HL-60/S4 treated with phorbol 12-myristate 13-acetate at 8.2 ng/mL for 4 days and 3 days (cell line): ENCODE measurements at regions not wholly inside any gene's neighbourhood (a gene's known extent, or its start where the extent isn't known, plus 50 kb on each side); places are given as distances from the start of the nearest gene placed in this dataset.

Experiments
- in situ Hi-C: fragments of 300-500 bp; cut with MboI; formaldehyde crosslinking; loops from 2 replicates; pipeline ENCODE4 v1.15.0; 2022; ENCODE audit warnings: low sequenced_read_pairs

DNA sequence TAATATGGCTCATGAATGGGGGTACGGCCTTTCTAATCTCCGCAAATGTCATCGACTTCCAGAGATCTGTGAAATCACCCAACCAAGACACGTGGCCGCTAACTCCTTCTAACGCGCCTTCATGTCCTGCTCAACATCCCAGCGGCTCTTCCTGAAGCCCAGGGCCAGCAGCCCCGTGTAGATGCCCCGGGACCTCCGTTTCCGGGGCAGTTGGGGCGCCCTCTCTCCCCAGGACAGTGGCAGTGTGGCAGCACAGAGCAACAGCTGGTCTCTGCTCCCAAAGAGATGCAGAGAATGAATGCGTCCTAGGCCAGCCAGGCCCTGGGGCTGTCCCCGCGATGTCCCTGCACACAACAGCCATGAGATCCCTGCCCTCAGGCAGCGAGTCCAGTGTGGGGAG lies 153.5 kb downstream of the RBFOX3 start:
- in situ Hi-C loops, result no loop called here

DNA sequence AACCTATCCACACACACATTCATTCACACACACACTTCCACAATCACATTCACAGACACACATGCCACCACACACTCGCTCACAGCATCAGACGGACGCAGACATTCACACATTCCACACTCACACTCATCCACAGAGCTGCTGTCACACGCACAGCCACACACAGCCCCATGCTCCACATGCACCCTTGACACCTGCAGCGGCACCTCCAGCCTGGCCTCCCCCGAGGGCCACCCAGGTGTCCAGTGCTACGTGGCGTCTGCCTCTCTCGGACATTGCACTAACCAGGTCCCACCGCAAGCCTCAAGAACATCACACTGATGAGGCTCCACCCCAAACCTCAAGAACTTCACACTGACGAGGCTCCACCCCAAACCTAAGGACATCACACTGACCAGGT lies 155.2 kb downstream of the RBFOX3 start:
- in situ Hi-C loops, result no loop called here

DNA sequence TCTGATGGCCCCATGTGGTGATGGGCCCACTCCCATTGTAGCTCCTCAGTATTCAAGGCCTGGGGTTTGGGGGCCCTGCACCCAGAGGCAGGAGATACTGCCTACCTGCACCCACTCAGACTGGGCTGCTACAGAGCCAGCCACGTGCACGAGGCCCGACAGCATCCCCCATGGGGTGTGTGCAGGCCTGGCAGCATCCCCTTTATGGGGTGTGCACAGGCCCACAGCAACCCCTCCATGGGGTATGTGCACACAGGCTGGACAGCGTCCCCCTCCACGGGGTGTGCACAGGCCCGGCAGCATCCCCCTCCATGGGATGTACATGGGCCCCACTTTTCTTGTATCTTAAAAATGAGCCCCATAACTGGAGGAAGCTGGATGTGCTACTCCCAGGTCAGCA lies 156.0 kb downstream of the RBFOX3 start:
- in situ Hi-C loops, result no loop called here

DNA sequence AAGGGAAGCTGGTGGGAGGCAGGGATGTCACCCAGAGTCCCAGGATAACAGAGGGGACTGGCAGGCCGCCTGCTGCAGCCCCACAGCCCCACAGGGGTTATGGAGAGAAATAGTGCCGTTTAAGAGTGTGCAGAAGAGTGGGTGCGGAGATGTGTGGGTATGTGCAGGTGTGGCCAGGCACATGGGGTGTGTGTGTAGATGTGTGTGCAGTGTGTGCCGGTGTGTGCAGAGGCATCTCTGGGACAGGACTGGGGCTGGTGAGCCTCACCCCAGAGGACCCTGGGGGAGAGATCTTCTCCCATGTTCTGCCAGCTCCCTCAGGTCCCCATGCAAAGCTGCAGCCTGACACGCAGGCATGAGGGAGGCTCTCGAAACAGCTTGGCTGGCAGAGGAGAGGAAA lies 157.4 kb downstream of the RBFOX3 start:
- in situ Hi-C loops, result no loop called here

DNA sequence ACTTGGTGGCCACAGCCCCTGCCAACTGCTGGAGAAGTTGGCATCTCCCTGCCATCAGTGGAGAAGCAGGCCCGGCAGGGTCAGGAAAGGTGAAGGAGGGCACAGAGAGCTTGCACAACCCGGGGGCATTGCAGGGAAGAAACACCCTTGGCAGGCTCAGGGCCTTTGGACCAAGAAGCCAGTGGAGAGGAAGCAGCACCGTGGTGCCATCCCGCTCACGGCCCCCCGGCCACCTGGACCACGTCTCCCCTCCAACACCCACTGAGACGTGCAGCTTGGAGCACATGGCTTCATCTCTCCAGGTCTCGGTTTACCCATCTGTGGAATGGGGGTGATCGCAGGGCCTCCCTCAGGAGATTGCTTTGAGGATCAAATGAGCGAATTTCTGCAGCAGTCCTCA lies 158.1 kb downstream of the RBFOX3 start:
- in situ Hi-C loops, result no loop called here

DNA sequence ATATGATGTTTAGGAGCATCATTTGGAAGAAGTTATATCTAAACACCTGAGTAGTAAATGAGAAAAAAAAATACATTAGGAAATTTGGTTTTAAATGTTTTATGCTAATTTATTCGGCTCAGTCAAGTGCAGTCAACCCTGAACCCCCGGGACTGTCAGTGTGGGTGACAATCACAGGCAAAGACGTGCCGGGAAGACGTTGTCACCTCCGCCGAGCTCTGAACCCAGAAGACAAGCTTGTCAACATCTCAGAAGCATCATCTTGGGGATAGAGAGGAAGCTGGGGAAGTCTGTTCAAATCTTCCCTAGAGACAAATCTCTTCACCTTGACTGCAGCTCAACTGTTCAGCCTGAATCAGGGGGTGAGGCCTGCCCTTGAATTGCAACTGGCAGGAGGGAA lies 159.7 kb downstream of the RBFOX3 start:
- in situ Hi-C loops, result no loop called here

DNA sequence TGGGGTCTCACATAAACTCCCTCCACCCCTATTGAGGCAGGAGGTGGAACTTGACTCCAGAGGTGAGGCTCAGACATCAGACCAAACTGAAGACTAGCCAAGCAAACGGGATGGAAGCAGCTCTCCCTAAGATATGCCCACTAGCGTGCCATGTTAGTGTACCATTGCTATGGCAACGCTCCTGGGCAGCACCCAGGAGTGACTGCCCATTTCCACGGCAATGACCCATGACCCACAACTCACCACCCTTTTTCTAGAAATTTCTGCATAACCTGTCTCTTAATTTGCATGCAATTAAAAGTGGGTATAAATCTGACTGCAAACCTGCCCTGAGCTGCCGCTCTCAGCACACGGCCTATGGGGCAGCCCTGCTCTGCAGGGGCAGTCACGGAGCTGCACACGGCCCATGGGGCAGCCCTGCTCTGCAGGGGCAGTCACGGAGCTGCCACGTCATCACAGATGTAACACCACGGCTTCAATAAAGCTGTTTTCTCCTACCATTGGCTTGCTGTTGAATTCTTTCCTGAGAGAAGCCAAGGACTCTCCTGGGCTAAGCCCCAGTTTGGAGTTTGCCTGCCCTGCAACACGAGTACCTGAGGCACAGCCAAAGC lies 164.3 kb downstream of the RBFOX3 start:
- in situ Hi-C loops, result no loop called here

DNA sequence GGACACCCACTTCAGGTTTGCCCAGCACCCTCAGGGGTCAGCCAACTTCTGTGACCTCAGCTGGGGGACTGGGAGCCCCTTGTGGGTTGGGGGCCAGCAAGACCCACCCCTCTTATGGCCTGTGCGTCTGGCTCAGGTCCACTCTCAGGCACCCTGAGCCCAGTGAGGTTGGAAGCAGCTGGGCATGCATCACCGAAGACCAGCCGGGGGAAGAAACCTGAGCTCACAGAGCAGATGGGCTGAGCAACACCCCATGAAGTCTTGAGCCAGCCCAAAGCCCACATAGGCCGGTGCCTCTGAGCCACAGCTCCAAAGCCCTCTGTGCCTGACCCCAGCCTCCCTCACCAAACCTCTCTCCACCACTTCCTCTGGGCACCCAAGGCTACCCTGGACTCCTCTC lies 166.7 kb downstream of the RBFOX3 start:
- in situ Hi-C loops, result no loop called here

DNA sequence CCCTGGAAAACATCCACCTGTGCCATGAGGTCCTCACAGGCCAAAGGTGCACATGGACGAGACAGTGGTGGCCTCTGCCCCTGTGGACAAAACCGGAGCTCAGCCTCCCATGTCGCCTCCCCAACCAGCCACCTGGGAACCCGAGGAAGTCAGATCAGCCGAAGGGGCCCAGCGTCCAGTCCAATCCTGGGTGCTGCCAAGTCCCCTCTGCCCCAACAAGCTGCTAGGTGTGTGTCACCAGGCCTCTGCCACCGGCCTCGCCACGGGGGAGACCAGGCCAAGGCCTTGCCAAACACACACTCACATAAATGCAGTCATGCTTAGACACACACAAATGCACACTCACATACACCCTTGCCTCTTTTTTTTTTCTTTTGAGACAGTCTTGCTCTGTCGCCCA lies 167.8 kb downstream of the RBFOX3 start:
- in situ Hi-C loops, result no loop called here

DNA sequence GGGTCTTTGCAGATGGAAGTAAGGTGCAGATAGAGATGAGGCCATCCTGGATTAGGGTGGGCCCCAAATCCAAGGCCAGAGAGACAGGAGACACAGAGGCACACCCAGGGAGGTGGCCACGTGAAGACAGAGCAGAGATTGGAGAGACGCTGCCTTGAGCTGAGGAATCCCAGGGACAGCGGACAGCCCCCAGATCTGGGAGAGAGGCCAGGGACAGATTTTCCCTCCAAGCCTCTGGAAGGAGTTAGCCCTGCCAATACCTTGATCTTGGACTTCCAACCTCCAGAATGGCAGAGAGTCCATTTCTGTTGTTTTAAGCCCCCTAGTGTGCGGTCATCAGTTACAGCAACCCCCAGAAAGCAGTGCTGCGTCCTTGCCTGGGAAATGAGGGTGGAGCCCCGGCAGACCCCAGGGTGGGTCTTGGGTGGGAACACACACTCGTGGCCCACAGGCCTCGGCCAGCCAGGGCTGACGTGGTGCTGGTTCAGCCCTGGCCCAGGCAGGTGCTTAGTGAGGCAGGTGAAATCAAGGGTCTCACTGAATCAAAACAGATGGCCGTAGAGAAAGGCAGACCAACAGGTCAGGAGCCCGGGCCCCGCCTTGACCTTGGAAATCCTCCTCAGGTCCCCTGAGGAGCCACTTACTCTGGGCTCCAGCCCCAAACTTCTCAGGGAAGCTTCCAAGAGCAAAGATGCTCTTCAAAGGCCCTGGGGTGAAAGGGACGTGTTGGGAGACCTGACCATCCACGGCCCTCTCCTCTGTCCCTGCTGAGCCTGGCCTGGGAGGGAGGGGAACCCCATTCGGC lies 169.3 kb downstream of the RBFOX3 start:
- in situ Hi-C loops, result no loop called here

DNA sequence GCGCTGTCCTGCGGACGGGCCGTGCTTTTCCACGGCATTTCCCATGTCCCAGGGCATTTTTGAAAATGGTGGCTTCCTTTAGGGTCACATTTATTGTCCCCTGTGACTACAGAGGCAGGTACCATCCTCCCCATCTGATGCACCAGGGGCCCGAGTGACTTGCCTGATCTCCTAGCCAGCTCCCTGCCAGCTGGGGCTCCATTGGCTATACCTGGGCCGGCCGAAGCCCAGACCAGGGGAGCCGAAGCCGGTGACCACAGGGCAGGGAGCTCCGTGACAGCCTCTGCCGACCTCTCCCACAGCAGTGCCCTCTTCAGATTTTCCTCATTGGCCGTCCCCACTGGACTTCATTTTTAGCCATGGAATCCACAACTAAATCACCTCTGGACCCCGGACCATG lies 170.6 kb downstream of the RBFOX3 start:
- in situ Hi-C loops, result no loop called here

DNA sequence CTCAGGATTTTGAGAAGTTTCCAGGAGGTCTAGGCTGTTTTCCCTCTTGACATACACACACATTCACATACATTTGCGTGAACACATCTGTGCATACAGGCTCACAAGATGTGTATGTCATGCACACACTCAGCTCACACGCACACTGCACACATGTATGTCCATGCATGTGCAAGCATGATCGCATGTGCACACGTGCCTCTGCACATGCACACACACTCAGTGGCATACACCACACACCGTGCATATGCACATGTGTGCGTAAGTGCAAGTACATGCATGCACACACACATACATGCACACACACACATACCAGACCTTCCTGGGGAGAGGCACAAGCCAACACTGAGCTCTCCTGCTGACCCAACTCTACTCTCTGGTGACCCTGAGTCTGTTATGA lies 171.4 kb downstream of the RBFOX3 start:
- in situ Hi-C loops, result no loop called here

DNA sequence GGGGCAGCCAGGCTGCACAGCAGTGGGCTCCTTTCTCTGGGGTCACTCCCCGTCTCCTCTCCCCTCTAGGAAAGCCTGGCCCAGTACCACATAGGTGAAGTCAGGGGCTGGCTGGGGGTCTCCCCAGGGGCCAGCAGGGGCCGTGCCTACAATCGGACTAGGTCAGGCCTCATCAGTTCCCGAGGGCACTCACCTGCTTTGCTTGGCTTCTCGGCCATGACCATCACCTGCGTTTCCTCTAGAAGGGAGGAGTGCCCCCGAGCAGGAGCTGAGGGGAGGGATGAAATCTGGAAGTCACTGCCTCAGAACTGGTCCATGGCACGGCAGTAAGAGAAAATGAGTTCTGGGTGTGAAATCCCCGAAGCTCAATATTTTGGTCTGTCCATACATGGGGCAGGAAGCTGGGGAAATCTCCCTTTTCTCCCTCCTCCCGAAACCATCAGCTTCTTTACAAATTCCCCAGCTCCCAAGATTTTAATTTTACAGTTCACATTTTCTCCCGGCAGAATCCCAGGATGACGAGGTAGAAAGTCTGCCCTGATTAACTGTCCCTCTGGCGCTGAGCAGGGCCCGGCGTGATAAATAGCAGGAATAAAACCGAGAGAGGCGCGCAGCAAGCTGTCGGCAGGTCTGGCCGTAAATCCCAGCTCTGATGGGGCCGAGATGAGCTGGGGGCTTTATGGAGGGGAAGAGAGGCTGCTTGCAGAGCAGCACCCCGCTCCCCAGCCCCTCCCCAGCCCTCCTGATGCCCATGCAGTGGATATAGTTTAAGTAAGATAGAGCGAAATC lies 172.1 kb downstream of the RBFOX3 start:
- in situ Hi-C loops, result no loop called here

DNA sequence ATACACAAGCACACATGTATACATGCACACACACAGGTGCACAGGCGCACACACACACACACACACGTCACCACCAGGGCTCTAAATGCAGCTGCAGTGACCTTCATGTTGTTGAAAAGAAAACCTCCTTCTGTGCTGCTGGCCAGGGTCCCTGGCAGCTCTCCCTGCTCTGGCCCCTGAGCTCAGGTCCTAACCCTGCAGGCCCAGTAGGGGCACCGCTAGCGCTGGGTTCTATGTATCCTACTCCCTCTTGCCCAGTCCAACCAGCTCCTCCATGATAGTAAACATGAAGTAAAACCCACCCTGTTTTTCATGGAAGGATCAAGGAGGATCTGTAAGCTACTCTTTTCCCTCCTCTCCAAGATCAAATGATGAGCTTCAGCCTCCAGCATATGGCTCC lies 172.8 kb downstream of the RBFOX3 start:
- in situ Hi-C loops, result no loop called here

DNA sequence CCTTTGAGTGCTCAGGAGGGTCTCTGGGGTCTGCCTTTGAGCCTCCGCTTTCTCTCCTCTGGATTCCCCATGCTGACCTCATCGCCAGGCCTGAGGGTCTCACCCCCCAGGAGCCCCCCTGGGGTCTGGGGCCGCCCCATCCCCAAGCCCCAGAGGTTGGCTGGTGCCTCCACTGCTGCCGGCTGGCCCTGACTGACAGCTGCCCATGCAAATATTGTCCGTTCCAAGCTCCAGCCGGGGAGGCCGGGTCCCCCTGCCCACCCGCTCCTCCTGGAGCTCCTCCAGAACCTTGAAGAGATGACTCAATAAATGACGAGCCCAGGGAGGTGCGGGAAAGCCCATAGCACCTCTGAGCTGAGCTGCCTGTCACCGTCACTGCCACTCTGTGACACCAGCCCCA lies 173.8 kb downstream of the RBFOX3 start:
- in situ Hi-C loops, result no loop called here

DNA sequence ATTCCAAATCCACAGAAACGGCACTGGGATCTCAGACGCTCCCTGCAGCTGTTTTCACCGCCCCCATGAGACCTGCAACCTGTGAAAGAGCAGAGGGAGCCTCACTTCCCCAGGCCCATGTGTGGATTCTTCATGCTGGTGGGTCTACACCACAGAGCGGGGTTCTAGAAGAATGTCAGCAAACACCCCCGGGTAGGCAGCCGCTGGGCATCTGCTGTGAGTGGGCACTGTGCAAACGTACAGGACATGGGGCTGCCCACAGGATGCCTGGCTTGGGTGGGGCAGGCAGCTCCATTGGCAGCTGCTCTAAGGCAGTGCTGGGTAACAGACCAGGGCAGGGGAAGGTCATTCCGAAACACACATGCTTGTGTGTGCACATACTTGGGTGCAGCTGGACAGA lies 174.9 kb downstream of the RBFOX3 start:
- in situ Hi-C loops, result no loop called here

DNA sequence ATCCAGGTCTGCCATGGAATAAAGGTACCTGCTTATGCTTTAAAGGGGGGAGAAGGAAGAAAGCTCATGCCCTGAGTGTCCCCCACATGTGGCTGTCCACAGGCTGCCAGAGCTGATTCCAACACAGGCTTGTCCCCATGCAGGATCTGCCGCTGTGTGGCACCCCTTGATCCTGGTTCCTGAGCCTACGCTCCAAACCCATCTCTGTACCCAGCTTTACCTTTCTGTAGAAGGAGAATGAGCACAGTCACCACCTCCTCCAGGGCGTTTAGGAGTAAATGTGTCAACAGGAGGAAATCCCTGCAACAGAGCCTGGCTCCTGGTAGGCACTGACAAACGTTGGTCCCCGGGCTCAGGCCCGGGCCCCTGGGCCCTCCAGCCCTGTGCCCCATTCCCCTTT lies 175.6 kb downstream of the RBFOX3 start:
- in situ Hi-C loops, result no loop called here

DNA sequence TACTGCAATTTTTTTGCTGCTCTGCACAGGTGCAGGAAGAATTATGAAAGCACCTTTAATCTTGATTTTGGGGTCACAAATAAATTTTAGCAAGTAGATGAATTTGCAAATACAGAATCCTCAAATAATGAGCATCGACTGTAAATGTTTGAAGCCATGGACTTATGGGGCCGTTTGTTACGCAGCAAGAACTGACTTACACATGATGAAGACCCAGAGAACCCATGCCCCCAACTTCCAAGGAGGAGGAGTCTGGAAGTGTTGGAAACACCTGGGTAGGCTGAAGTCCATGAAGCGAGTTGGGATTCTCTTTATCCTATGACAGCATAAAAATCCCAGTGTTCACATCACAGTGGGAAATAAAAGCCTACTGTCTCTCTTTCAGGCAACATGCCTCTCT lies 176.6 kb downstream of the RBFOX3 start:
- in situ Hi-C loops, result no loop called here

DNA sequence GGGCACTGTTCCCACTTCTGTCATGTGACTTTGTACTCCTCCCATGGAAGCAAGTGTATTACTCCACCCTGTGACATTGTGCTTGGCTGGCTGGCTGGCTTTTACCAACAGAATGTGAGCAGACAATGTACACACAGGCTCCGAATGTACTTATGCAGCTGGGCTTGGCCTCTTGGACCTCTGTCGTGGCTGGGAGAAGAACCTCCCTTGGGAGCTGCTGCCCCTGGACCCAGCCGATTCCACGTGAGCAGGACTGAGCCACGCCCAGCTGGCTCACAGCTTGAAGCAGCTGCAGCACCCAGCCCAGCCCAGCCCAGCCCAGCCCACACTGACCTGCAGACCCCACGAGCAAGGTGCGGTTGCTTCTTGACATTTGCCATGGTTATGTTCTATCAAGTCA lies 177.5 kb downstream of the RBFOX3 start:
- in situ Hi-C loops, result no loop called here

DNA sequence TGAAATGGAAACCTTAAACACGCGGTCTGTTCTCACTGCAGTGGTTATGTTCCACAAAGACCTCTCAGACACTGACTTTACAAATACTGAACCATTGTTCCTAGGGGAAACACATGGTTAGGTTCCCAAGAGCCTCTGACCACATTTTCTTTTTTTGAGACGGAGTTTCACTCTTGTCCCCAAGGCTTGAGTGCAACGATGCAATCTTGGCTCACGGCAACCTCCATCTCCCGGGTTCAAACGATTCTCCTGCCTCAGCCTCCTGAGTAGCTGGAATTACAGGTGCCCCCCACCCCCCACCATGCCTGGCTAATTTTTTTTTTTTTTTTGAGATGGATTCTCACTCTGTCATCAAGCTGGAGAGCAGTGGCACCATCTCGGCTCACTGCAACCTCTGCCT lies 179.7 kb downstream of the RBFOX3 start:
- in situ Hi-C loops, result no loop called here

DNA sequence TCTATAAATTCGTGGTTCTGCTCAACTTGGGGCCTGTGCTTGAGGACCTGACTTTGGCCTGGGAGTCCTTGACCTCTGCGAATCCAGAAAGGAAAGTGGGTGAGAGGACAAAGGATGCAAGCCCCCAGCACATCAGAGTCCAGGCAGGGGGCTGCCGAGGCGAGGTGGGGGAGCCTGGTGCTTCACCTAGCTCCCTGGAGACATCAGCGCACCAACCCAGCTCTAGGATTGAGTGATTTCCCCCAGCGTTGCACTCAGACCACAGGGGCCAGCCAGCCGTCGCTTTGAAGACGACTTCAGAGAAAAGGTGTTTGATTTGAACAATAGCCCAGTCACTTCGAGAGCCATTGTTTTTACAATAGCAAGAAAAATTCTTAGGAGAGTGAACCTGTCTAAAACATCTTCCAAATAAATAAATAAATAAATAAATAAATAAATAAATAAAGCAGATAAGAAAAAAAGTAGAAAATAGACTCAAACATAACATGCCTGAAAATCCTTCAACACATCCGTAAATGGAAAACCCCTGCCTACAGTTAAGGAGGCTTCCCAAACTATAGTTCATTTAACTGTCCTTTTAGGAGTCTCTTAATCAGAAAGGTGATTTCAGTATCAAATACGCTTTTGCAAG lies 180.9 kb downstream of the RBFOX3 start:
- in situ Hi-C loops, result no loop called here

DNA sequence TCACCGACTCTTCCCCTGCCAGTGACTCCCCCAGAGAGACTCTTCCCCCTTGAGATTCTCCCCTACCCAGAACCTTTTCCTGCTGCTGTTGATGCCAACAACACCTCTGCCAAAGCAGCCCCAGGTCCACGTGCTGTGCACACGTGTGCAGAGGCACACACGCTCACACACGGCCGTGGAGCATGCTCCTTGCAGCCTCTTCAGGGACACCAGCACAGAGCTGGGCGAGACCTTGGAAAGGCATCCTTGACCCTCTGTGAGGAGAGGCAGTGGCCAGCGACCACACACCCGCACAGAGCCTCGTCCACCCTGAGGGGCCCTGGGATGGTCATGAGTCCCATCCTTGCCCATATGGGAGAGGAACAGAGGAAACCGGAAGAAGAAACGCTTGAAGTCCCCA lies 181.9 kb downstream of the RBFOX3 start:
- in situ Hi-C loops, result no loop called here
